OCI-LY7 (cell line): ENCODE measurements at regions not wholly inside any gene's neighbourhood (a gene's known extent, or its start where the extent isn't known, plus 50 kb on each side); places are given as distances from the start of the nearest gene placed in this dataset.
"Not testable (repeated sequence)": the region's sequence is repeated elsewhere in the genome, so short reads cannot be mapped to it uniquely, and the experiment has no call there.

Experiments
- BruUV-seq: library from RNA; stranded (reverse); fragments of 400-500 nt; replicated peaks from 2 replicates; lab custom pipeline; 2021; lab: Mats Ljungman, UMichigan
- CTCF ChIA-PET: fragments of 300-600 bp; sonication (Branson Sonifier 250); formaldehyde crosslinking; loops from one replicate; lab custom pipeline; 2022; ENCODE audit warnings: antibody characterized with exemption; ENCODE audit not compliant: unreplicated experiment; lab: Charles Lee
- POLR2A ChIA-PET: fragments of 300-600 bp; sonication (Branson Sonifier 250); formaldehyde crosslinking; loops from one replicate; lab custom pipeline; 2022; ENCODE audit warnings: antibody characterized with exemption; lab: Charles Lee
- DNase-seq: peaks from one replicate; pipeline ENCODE4 v3.0.0-alpha.2; 2015; ENCODE audit warnings: low spot score
- H2AFZ ChIP-seq: fragments of 200-600 bp; sonication (generic), shearing (Covaris generic); 2 replicates; pipeline ENCODE4 v1.6.1; 2014; ENCODE audit warnings: mild to moderate bottlenecking, antibody characterized with exemption, low read length, moderate library complexity
- H3K27ac ChIP-seq: fragments of 200-600 bp; sonication (generic); 2 replicates; pipeline ENCODE4 v1.5.1; 2014; ENCODE audit warnings: mixed run types, low read depth, mild to moderate bottlenecking, moderate library complexity, low read length, inconsistent platforms; ENCODE audit not compliant: poor library complexity, severe bottlenecking
- H3K36me3 ChIP-seq: fragments of 200-600 bp; sonication (generic); 2 replicates; pipeline ENCODE4 v1.6.1; 2014; ENCODE audit warnings: mild to moderate bottlenecking, antibody characterized with exemption, low read length, moderate library complexity, mixed read lengths; ENCODE audit not compliant: insufficient read depth
- H3K4me1 ChIP-seq: fragments of 200-600 bp; sonication (generic); 2 replicates; pipeline ENCODE4 v1.5.1; 2014; ENCODE audit warnings: mild to moderate bottlenecking, low read length; ENCODE audit not compliant: insufficient read depth, poor library complexity, severe bottlenecking
- H3K4me2 ChIP-seq: fragments of 200-600 bp; sonication (generic); 2 replicates; pipeline ENCODE4 v1.6.1; 2014; ENCODE audit warnings: mild to moderate bottlenecking, low read length
- H3K4me3 ChIP-seq: fragments of 200-600 bp; sonication (generic); 2 replicates; pipeline ENCODE4 v1.5.1; 2014; ENCODE audit warnings: mild to moderate bottlenecking, low read depth, low read length; ENCODE audit not compliant: poor library complexity, severe bottlenecking
- H3K79me2 ChIP-seq: fragments of 200-600 bp; sonication (generic); 2 replicates; pipeline ENCODE4 v1.6.1; 2016; ENCODE audit warnings: low read depth, mild to moderate bottlenecking, low read length, moderate library complexity, mixed read lengths; ENCODE audit not compliant: insufficient read depth
- H3K9me2 ChIP-seq: fragments of 200-600 bp; sonication (generic); 2 replicates; pipeline ENCODE4 v1.6.1; 2016; ENCODE audit warnings: mild to moderate bottlenecking, low read length, mixed read lengths; ENCODE audit not compliant: insufficient read depth
- H3K9me3 ChIP-seq: fragments of 200-600 bp; sonication (generic); 2 replicates; pipeline ENCODE4 v1.6.1; 2014; ENCODE audit warnings: mild to moderate bottlenecking, mixed run types, low read length, mixed read lengths
- H4K20me1 ChIP-seq: fragments of 200-600 bp; sonication (generic); 2 replicates; pipeline ENCODE4 v1.6.1; 2014; ENCODE audit warnings: mild to moderate bottlenecking, antibody characterized with exemption, low read length, moderate library complexity, mixed read lengths; ENCODE audit not compliant: insufficient read depth
- CTCF ChIP-seq: fragments of 200-600 bp; sonication (generic); conservative IDR thresholded peaks from 2 replicates; pipeline ENCODE4 v1.5.1; 2014; ENCODE audit warnings: mild to moderate bottlenecking, antibody characterized with exemption, low read length, moderate library complexity, mixed read lengths
- EZH2phosphoT487 ChIP-seq: fragments of 200-600 bp; sonication (generic); IDR thresholded peaks from 2 replicates; pipeline ENCODE4 v1.6.1; 2018; ENCODE audit warnings: low read depth, borderline replicate concordance, mild to moderate bottlenecking, mixed run types, antibody characterized with exemption, low read length, moderate library complexity, mixed read lengths
- intact Hi-C: fragments of 100-400 bp; cut with micrococcal nuclease; formaldehyde crosslinking; loops from one replicate; pipeline ENCODE4 v1.10.0; 2022; ENCODE audit not compliant: unreplicated experiment

GRCh38 chr4:155060873-155061272, 147.6 kb upstream of the NPY2R start:
- Histone ChIP-seq H3K4me1 (no peaks in the 10 kb centered on the region), H4K20me1 (no peaks in the 10 kb centered on the region), H3K9me3 (no peaks in the 10 kb centered on the region), H3K27ac (no peak overlapping the region), H2AFZ (no peak overlapping the region), H3K36me3 (no peaks in the 10 kb centered on the region), H3K4me3 (no peak overlapping the region), H3K79me2 (no peaks in the 10 kb centered on the region), H3K4me2 (no peak overlapping the region), H3K9me2 (no peaks in the 10 kb centered on the region)
- POLR2A ChIA-PET, result no interaction called here
- TF ChIP-seq EZH2phosphoT487 (no peak), CTCF (no peak)
- CTCF ChIA-PET, result interaction anchor here (0.5 kb wide), 1 partner anchor 656 kb away, joined by 3 read pairs; no protein-coding TSS in a partner anchor
- DNase-seq, result no peak
- intact Hi-C loops, result no loop called here
- no TSS peak for BruUV-seq

- intact Hi-C loops, result no loop called here
- POLR2A ChIA-PET, result interaction anchor here (0.7 kb wide), 1 partner anchor 759 kb away, joined by 4 read pairs; no protein-coding TSS in a partner anchor
- Histone ChIP-seq H3K9me2 (no peaks in the 10 kb centered on the region), H4K20me1 (no peaks in the 10 kb centered on the region), H3K4me2 (no peak overlapping the region), H3K4me1 (no peaks in the 10 kb centered on the region), H3K9me3 (no peaks in the 10 kb centered on the region), H3K36me3 (no peaks in the 10 kb centered on the region), H3K27ac (no peak overlapping the region), H3K79me2 (no peaks in the 10 kb centered on the region), H3K4me3 (no peak overlapping the region), H2AFZ (no peak overlapping the region)
- CTCF ChIA-PET, result no interaction called here
- no TSS peak for BruUV-seq
- TF ChIP-seq EZH2phosphoT487 (no peak), CTCF (no peak)
- DNase-seq, result no peak
Observed at GRCh38 chr4:155062948-155063347, 145.5 kb upstream of the NPY2R start.

- H3K4me3 ChIP-seq, BruUV-seq, H3K9me2 ChIP-seq, DNase-seq, H3K27ac ChIP-seq, H3K9me3 ChIP-seq, H3K4me1 ChIP-seq, H4K20me1 ChIP-seq, H2AFZ ChIP-seq, H3K4me2 ChIP-seq, intact Hi-C loops, H3K36me3 ChIP-seq, CTCF ChIA-PET, H3K79me2 ChIP-seq: not testable (repeated sequence)
- POLR2A ChIA-PET, result interaction anchor here (0.7 kb wide), 1 partner anchor 23 kb away, joined by 4 read pairs; no protein-coding TSS in a partner anchor
Observed at GRCh38 chr4:155064934-155065333, 143.5 kb upstream of the NPY2R start.
